BLaER1 treated with 17β-estradiol and CSF1 and Interleukin-3, amounts not matched to agents 10 nM and 100 nM (cell line): ENCODE measurements at regions not wholly inside any gene's neighbourhood (a gene's known extent, or its start where the extent isn't known, plus 50 kb on each side); places are given as distances from the start of the nearest gene placed in this dataset.

Experiments
- H3K27ac ChIP-seq, 11 experiments: shearing (Covaris generic); formaldehyde crosslinking; 2 replicates each; pipeline ENCODE4 v1.8.1; 2022
- H3K27me3 ChIP-seq, 11 experiments: shearing (Covaris generic); formaldehyde crosslinking; 2 replicates each; pipeline ENCODE4 v1.8.1; 2022
- H3K36me3 ChIP-seq, 11 experiments: shearing (Covaris generic); formaldehyde crosslinking; 2 replicates each; pipeline ENCODE4 v1.8.1; 2022
- H3K4me1 ChIP-seq, 10 experiments: shearing (Covaris generic); formaldehyde crosslinking; 2 replicates each; pipeline ENCODE4 v1.8.1; 2022
- H3K4me2 ChIP-seq, 11 experiments: shearing (Covaris generic); formaldehyde crosslinking; 2 replicates each; pipeline ENCODE4 v1.8.1; 2022
- H3K4me3 ChIP-seq, 10 experiments: shearing (Covaris generic); formaldehyde crosslinking; 2 replicates each; pipeline ENCODE4 v1.8.1; 2022
- H3K9ac ChIP-seq, 11 experiments: shearing (Covaris generic); formaldehyde crosslinking; 2 replicates each; pipeline ENCODE4 v1.8.1; 2022
- H3K9me3 ChIP-seq, 11 experiments: shearing (Covaris generic); formaldehyde crosslinking; replicated peaks in 1 of 11; 2 replicates each; pipeline ENCODE4 v1.8.1; 2022
- H4K20me1 ChIP-seq, 11 experiments: shearing (Covaris generic); formaldehyde crosslinking; 2 replicates each; pipeline ENCODE4 v1.8.1; 2022
- Cebpa-rat ChIP-seq, 11 experiments: shearing (Covaris generic); IDR thresholded peaks; 2 replicates each; pipeline ENCODE4 v1.8.1; 2022

DNA sequence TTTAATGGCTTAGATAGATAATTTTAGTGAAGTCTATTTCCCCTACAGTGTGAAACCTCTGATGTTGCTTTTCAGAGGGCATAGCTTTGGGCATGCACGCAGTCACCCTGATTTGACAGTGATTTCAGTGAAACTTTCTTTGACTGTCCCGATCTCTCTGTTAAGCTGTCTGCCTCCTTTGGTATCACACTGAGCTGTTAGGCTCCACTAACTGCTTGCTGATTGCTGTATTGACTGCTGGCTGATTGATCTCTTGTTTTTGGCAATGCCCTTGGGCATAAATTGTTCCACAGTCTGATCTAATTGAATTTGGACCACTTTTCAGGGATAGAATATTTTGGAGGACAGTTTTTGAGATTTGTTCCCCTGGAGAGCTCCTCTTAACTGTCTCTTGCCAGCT lies 68.5 kb upstream of the CCDC54 start:
- TF ChIP-seq Cebpa-rat (IDR thresholded peaks at IDR 0.05) = no peak
- no peaks in the 10 kb centered on the region for H4K20me1 ChIP-seq
- peaks cover 0 to 11% (median 0%) of the 10 kb centered on the region in 10 experiments; a peak in 3 of 20 replicates for H3K4me1 ChIP-seq
- no peak overlapping the region for H3K9ac ChIP-seq
- H3K4me2 ChIP-seq = peak overlapping the region in 1 of 11 experiments; percentile 13; a peak in 1 of 22 replicates
- H3K27ac ChIP-seq = no peak overlapping the region
- H3K27me3 ChIP-seq = no peaks in the 10 kb centered on the region
- H3K9me3 ChIP-seq = no peaks in the 10 kb centered on the region
- H3K36me3 ChIP-seq = no peaks in the 10 kb centered on the region
- no peak overlapping the region for H3K4me3 ChIP-seq

DNA sequence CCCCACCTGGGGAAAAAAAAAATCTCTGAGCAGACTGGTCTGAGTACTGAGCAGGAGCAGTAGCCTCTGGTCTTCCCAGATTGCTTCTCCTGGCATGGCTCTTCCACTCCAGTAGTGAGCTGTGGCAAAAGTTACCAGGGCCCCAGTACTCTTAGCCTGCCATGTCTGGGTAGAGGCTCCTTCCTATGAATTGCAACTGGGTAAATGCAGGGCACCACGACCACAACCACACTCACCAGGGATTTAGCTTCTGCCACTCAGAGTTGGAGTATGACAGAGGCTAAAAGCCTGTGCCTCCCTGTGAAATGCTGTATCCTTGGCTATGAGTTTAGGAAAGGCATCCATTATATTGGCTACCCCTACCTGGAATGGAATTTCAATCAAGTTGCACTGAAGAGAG lies 67.9 kb upstream of the CCDC54 start:
- no peaks in the 10 kb centered on the region for H3K36me3 ChIP-seq
- TF ChIP-seq Cebpa-rat (IDR thresholded peaks at IDR 0.05) = no peak
- H3K4me2 ChIP-seq = peak overlapping the region in 4 of 11 experiments; percentile 1 to 24 (median 10); a peak in 2 of 22 replicates
- no peak overlapping the region for H3K4me3 ChIP-seq
- H3K9ac ChIP-seq = no peak overlapping the region
- no peak overlapping the region for H3K27ac ChIP-seq
- no peaks in the 10 kb centered on the region for H4K20me1 ChIP-seq
- peaks cover 0 to 11% (median 0%) of the 10 kb centered on the region in 10 experiments; a peak in 3 of 20 replicates for H3K4me1 ChIP-seq
- no peaks in the 10 kb centered on the region for H3K27me3 ChIP-seq
- no peaks in the 10 kb centered on the region for H3K9me3 ChIP-seq

DNA sequence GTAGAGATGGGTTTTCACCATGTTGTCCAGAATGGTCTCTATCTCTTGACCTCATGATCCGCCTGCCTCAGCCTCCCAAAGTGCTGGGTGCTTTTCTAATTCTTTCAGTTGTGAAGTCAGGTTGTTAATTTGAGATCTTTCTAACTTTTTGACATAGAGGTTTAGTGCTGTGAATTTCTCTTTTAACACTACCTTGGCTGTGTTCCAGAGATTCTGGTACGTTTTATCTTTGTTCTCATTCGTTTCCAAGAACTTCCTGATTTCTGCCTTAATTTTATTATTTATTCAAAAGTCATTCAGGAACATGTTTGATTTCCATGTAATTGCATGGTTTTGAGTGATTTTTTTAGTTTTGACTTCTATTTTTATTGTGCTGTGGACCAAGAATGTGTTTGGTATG lies 63.5 kb upstream of the CCDC54 start:
- H3K4me2 ChIP-seq = no peak overlapping the region
- H3K4me1 ChIP-seq = peaks cover 0 to 8% (median 0%) of the 10 kb centered on the region in 10 experiments; a peak in 3 of 20 replicates
- no peak for TF ChIP-seq Cebpa-rat (IDR thresholded peaks at IDR 0.05)

DNA sequence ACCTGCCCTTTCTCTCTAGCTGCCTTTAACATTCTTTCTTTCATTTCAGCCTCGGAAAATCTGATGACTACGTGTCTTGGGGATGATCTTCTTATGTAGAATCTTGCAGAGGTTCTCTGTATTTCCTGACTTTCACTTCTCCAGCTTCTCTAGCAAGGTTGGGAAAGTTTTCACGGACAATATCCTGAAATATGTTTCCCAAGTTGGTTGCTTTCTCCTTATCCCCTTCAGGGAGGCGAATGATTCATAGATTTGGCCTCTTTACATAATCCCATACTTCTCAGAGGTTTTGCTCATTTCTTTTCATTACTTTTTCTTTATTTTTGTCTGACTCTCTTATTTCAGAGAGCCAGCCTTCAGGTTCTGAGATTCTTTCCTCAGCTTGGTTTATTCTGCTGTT lies 62.1 kb upstream of the CCDC54 start:
- Histone ChIP-seq H3K27me3 (no peaks in the 10 kb centered on the region), H3K9ac (no peak overlapping the region), H3K27ac (no peak overlapping the region), H4K20me1 (no peaks in the 10 kb centered on the region), H3K9me3 (no peaks in the 10 kb centered on the region), H3K4me1 (no peaks in the 10 kb centered on the region), H3K36me3 (no peaks in the 10 kb centered on the region), H3K4me3 (no peak overlapping the region), H3K4me2 (no peak overlapping the region)
- TF ChIP-seq Cebpa-rat (IDR thresholded peaks at IDR 0.05) = no peak

More for the DNA sequence above, 63.5 kb upstream of the CCDC54 start:
- H3K4me3 ChIP-seq = no peak overlapping the region
- H3K27ac ChIP-seq = no peak overlapping the region
- H3K9me3 ChIP-seq = no peaks in the 10 kb centered on the region
- no peaks in the 10 kb centered on the region for H3K36me3 ChIP-seq
- no peaks in the 10 kb centered on the region for H4K20me1 ChIP-seq
- H3K27me3 ChIP-seq = no peaks in the 10 kb centered on the region
- H3K9ac ChIP-seq = no peak overlapping the region

DNA sequence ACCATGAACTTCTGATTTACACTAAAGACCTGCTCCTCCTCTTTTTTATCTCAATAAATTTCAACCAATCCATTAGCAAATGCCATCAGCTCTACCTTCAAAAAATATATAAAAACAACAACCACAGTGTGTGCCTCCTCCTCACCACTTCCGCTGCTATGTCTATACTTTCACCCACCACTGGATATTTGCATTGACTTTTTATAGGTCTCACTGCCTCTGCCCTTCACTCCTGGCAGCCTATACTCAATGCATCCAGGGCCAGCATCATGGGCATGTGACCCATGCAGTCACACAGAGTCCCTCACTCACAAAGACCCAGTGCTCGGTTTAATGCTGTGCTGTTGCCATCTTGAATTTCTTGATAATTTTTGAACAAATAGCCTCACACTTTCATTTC lies 53.5 kb upstream of the CCDC54 start:
- Histone ChIP-seq H3K9ac (no peak overlapping the region), H3K27ac (no peak overlapping the region), H3K4me3 (no peak overlapping the region), H3K9me3 (no peaks in the 10 kb centered on the region), H3K27me3 (no peaks in the 10 kb centered on the region), H3K4me2 (no peak overlapping the region), H4K20me1 (no peaks in the 10 kb centered on the region), H3K4me1 (no peaks in the 10 kb centered on the region), H3K36me3 (no peaks in the 10 kb centered on the region)
- no peak for TF ChIP-seq Cebpa-rat (IDR thresholded peaks at IDR 0.05)

DNA sequence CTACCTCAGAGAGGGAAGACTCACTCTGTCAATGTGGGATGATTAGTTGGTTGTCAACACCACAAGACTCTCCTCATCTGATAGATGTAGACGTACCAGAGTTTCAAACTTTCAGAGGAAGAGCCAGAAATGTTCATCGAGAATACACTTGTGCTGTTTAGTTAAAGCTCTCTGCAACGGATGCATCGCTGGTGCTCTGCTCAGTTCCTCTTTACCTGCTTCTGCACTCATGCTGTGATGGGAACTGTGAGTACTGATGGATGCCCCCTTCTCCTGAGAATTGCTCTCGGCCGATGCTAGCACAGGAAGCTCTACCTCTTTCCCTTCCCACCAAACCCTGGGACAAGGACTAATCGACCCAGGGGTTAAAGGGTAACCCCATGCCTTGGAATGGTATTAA lies 51.8 kb upstream of the CCDC54 start:
- Histone ChIP-seq H3K4me2 (no peak overlapping the region), H3K36me3 (no peaks in the 10 kb centered on the region), H3K9ac (no peak overlapping the region), H3K4me3 (no peak overlapping the region), H3K27me3 (no peaks in the 10 kb centered on the region), H3K4me1 (no peaks in the 10 kb centered on the region), H4K20me1 (no peaks in the 10 kb centered on the region), H3K9me3 (no peaks in the 10 kb centered on the region), H3K27ac (no peak overlapping the region)
- no peak for TF ChIP-seq Cebpa-rat (IDR thresholded peaks at IDR 0.05)
